BJ (cell line): ENCODE measurements at regions not wholly inside any gene's neighbourhood (a gene's known extent, or its start where the extent isn't known, plus 50 kb on each side); places are given as distances from the start of the nearest gene placed in this dataset.

Source experiments
- CTCF ChIA-PET: fragments of 350-600 bp; formaldehyde crosslinking; extraction: SDS; loops from one replicate; lab custom pipeline; 2021; ENCODE audit warnings: antibody characterized with exemption, inconsistent platforms; lab: Yijun Ruan, JAX
- POLR2A ChIA-PET: fragments of 300-600 bp; sonication (Branson Sonifier 250); formaldehyde crosslinking; extraction: SDS; loops from one replicate; lab custom pipeline; 2021; ENCODE audit warnings: antibody characterized with exemption; lab: Charles Lee
- DNase-seq: peaks from one replicate; pipeline ENCODE4 v3.0.0-alpha.2; 2011; ENCODE audit warnings: low read depth
- H3K27me3 ChIP-seq: 2 replicates; pipeline ENCODE4 v1.6.0; 2011; ENCODE audit warnings: low read length; ENCODE audit not compliant: control insufficient read depth, insufficient read depth
- H3K36me3 ChIP-seq: 2 replicates; pipeline ENCODE4 v1.5.1; 2011; ENCODE audit warnings: low read length; ENCODE audit not compliant: control insufficient read depth, insufficient read depth
- H3K4me3 ChIP-seq: 2 replicates; pipeline ENCODE4 v1.5.1; 2011; ENCODE audit warnings: low read depth, mild to moderate bottlenecking, control low read depth, low read length
- CTCF ChIP-seq: IDR thresholded peaks from 2 replicates; pipeline ENCODE4 v1.5.1; 2011; ENCODE audit warnings: low read depth, mild to moderate bottlenecking, control low read depth, inconsistent platforms, low read length, moderate library complexity; ENCODE audit not compliant: insufficient read depth

- no peak overlapping the region for H3K4me3 ChIP-seq
- TF ChIP-seq CTCF: no peak
- no peak for DNase-seq
- ChIA-PET POLR2A (no interaction called here), CTCF (no interaction called here)
- no peaks in the 10 kb centered on the region for H3K36me3 ChIP-seq
- no peaks in the 10 kb centered on the region for H3K27me3 ChIP-seq
Observed at GRCh38 chr7:19537942-19538401, 170.9 kb downstream of the POLR1F start.

GRCh38 chr7:19533266-19533665, 175.6 kb downstream of the POLR1F start:
- POLR2A ChIA-PET: no interaction called here
- DNase-seq: no peak
- Histone ChIP-seq H3K4me3 (no peak overlapping the region), H3K36me3 (no peaks in the 10 kb centered on the region), H3K27me3 (no peaks in the 10 kb centered on the region)
- no peak for TF ChIP-seq CTCF
- CTCF ChIA-PET: no interaction called here

GRCh38 chr7:19530852-19531251, 178.0 kb downstream of the POLR1F start:
- no peak for DNase-seq
- POLR2A ChIA-PET: no interaction called here
- TF ChIP-seq CTCF: no peak
- H3K4me3 ChIP-seq: no peak overlapping the region
- CTCF ChIA-PET: no interaction called here
- H3K27me3 ChIP-seq: no peaks in the 10 kb centered on the region
- no peaks in the 10 kb centered on the region for H3K36me3 ChIP-seq

GRCh38 chr7:19530261-19530660, 178.6 kb downstream of the POLR1F start:
- H3K4me3 ChIP-seq: no peak overlapping the region
- no peaks in the 10 kb centered on the region for H3K27me3 ChIP-seq
- POLR2A ChIA-PET: no interaction called here
- DNase-seq: no peak
- no peak for TF ChIP-seq CTCF
- CTCF ChIA-PET: no interaction called here
- H3K36me3 ChIP-seq: no peaks in the 10 kb centered on the region

- H3K36me3 ChIP-seq: no peaks in the 10 kb centered on the region
- POLR2A ChIA-PET: no interaction called here
- no peak for DNase-seq
- CTCF ChIA-PET: no interaction called here
- no peaks in the 10 kb centered on the region for H3K27me3 ChIP-seq
- H3K4me3 ChIP-seq: no peak overlapping the region
- no peak for TF ChIP-seq CTCF
Observed at GRCh38 chr7:19526639-19527038, 182.2 kb downstream of the POLR1F start.
